Effector CD8-positive, alpha-beta T cell (primary cell): ENCODE measurements at regions not wholly inside any gene's neighbourhood (a gene's known extent, or its start where the extent isn't known, plus 50 kb on each side); places are given as distances from the start of the nearest gene placed in this dataset.

Experiments
- DNase-seq: peaks from one replicate; lab custom pipeline; 2025; lab: John Stamatoyannopoulos, UW

GRCh38 chr5:8848997-8849594, 696.8 kb downstream of the SEMA5A start:
- DNase-seq: no peak

- DNase-seq: no peak
These were observed 694.8 kb downstream of the SEMA5A start for GRCh38 chr5:8851101-8851500.

- DNase-seq: no peak
These were observed 688.8 kb downstream of the SEMA5A start for GRCh38 chr5:8857051-8857450.

GRCh38 chr5:8861764-8862163, 684.1 kb downstream of the SEMA5A start:
- no peak for DNase-seq

- no peak for DNase-seq
These were observed 681.8 kb downstream of the SEMA5A start for GRCh38 chr5:8864053-8864452.

- DNase-seq: no peak
These were observed 680.6 kb downstream of the SEMA5A start for GRCh38 chr5:8865266-8865665.

GRCh38 chr5:8865686-8866374, 680.0 kb downstream of the SEMA5A start:
- no peak for DNase-seq

GRCh38 chr5:8868283-8868682, 677.6 kb downstream of the SEMA5A start:
- no peak for DNase-seq

GRCh38 chr5:8869932-8870331, 675.9 kb downstream of the SEMA5A start:
- DNase-seq: no peak

GRCh38 chr5:8870349-8870958, 675.4 kb downstream of the SEMA5A start:
- no peak for DNase-seq

GRCh38 chr5:8870959-8871355, 674.9 kb downstream of the SEMA5A start:
- no peak for DNase-seq

- no peak for DNase-seq
These were observed 674.4 kb downstream of the SEMA5A start for GRCh38 chr5:8871446-8871845.

- DNase-seq: no peak
These were observed 670.2 kb downstream of the SEMA5A start for GRCh38 chr5:8875722-8876121.

- DNase-seq: no peak
These were observed 666.6 kb downstream of the SEMA5A start for GRCh38 chr5:8879248-8879647.

- no peak for DNase-seq
These were observed 661.8 kb downstream of the SEMA5A start for GRCh38 chr5:8884029-8884428.

GRCh38 chr5:8892926-8893325, 652.9 kb downstream of the SEMA5A start:
- DNase-seq: no peak

GRCh38 chr5:8894031-8894430, 651.8 kb downstream of the SEMA5A start:
- no peak for DNase-seq

- no peak for DNase-seq
These were observed 650.8 kb downstream of the SEMA5A start for GRCh38 chr5:8895062-8895461.

GRCh38 chr5:8895599-8895998, 650.3 kb downstream of the SEMA5A start:
- DNase-seq: no peak

- no peak for DNase-seq
These were observed 648.6 kb downstream of the SEMA5A start for GRCh38 chr5:8897316-8897715.

GRCh38 chr5:8905021-8905420, 640.9 kb downstream of the SEMA5A start:
- no peak for DNase-seq

GRCh38 chr5:8906303-8906967, 639.4 kb downstream of the SEMA5A start:
- DNase-seq: no peak
